Ishikawa (cell line): ENCODE measurements at regions not wholly inside any gene's neighbourhood (a gene's known extent, or its start where the extent isn't known, plus 50 kb on each side); places are given as distances from the start of the nearest gene placed in this dataset.

ENCODE experiments used
- CEBPB ChIP-seq: IDR thresholded peaks from 2 replicates; pipeline ENCODE4 v1.6.1; 2012
- CREB1 ChIP-seq: IDR thresholded peaks from 2 replicates; pipeline ENCODE4 v1.6.1; 2012; ENCODE audit warnings: low read depth
- EGR1 ChIP-seq: IDR thresholded peaks from 2 replicates; pipeline ENCODE4 v1.6.1; 2012
- EP300 ChIP-seq: IDR thresholded peaks from 2 replicates; pipeline ENCODE4 v1.6.1; 2012; ENCODE audit warnings: borderline replicate concordance
- FOXM1 ChIP-seq: IDR thresholded peaks from 2 replicates; pipeline ENCODE4 v1.6.1; 2012; ENCODE audit warnings: low read depth, borderline replicate concordance
- MAX ChIP-seq: IDR thresholded peaks from 2 replicates; pipeline ENCODE4 v1.6.1; 2012
- NFIC ChIP-seq: IDR thresholded peaks from 2 replicates; pipeline ENCODE4 v1.6.1; 2012
- RAD21 ChIP-seq: IDR thresholded peaks from 2 replicates; pipeline ENCODE4 v1.6.1; 2012; ENCODE audit warnings: low read depth
- TAF1 ChIP-seq: IDR thresholded peaks from 2 replicates; pipeline ENCODE4 v1.6.1; 2012; ENCODE audit warnings: low read depth, mild to moderate bottlenecking
- TCF12 ChIP-seq: IDR thresholded peaks from 2 replicates; pipeline ENCODE4 v1.6.1; 2012; ENCODE audit warnings: low read depth
- TEAD4 ChIP-seq: IDR thresholded peaks from 2 replicates; pipeline ENCODE4 v1.6.1; 2012
- USF1 ChIP-seq: IDR thresholded peaks from 2 replicates; pipeline ENCODE4 v1.6.1; 2012
- YY1 ChIP-seq: IDR thresholded peaks from 2 replicates; pipeline ENCODE4 v1.6.1; 2012; ENCODE audit warnings: low read depth
- ZBTB7A ChIP-seq: IDR thresholded peaks from 2 replicates; pipeline ENCODE4 v1.6.1; 2012; ENCODE audit warnings: low read depth
- TF ChIP-seq, protein P1 (sequence below): IDR thresholded peaks from 2 replicates; pipeline ENCODE4 v1.6.1; 2012; ENCODE audit warnings: low read depth, mild to moderate bottlenecking

DNA sequence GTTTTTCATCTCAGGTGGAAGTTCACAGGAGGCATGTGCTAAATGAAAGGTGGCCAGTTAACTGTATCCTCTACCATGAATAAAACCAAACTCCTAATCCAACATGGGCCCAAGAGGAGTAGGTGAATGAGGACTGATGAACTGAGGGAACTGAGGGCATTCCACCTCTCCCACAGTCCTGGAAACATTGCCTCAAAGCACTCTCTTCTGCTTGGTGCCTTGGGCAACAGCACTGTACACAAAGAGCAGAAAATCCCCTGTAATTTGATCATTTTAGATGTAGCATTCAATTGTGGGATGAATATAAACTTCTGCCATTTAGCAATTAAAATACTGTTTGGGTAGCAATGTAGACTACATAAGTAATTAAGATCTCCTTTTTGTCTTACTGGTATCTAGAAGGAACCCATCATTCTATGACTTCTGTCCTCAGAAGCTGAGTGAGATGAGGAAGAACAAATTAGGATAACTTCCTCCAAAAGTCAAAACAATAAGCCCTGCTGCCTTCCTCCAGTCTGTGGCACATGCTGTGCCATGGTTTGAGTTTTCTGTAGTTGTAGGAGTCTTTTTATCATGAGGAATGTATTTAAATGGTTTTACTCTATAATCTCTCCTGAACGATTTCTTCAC is 86.7 kb upstream of the ZEB2 start:
- TF ChIP-seq RAD21 = no peak
- no peak for TF ChIP-seq TEAD4
- TF ChIP-seq TAF1 = no peak
- TF ChIP-seq EGR1 = no peak
- TF ChIP-seq, protein P1, sequence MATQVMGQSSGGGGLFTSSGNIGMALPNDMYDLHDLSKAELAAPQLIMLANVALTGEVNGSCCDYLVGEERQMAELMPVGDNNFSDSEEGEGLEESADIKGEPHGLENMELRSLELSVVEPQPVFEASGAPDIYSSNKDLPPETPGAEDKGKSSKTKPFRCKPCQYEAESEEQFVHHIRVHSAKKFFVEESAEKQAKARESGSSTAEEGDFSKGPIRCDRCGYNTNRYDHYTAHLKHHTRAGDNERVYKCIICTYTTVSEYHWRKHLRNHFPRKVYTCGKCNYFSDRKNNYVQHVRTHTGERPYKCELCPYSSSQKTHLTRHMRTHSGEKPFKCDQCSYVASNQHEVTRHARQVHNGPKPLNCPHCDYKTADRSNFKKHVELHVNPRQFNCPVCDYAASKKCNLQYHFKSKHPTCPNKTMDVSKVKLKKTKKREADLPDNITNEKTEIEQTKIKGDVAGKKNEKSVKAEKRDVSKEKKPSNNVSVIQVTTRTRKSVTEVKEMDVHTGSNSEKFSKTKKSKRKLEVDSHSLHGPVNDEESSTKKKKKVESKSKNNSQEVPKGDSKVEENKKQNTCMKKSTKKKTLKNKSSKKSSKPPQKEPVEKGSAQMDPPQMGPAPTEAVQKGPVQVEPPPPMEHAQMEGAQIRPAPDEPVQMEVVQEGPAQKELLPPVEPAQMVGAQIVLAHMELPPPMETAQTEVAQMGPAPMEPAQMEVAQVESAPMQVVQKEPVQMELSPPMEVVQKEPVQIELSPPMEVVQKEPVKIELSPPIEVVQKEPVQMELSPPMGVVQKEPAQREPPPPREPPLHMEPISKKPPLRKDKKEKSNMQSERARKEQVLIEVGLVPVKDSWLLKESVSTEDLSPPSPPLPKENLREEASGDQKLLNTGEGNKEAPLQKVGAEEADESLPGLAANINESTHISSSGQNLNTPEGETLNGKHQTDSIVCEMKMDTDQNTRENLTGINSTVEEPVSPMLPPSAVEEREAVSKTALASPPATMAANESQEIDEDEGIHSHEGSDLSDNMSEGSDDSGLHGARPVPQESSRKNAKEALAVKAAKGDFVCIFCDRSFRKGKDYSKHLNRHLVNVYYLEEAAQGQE = no peak
- no peak for TF ChIP-seq ZBTB7A
- TF ChIP-seq YY1 = no peak
- no peak for TF ChIP-seq FOXM1
- TF ChIP-seq MAX = no peak
- TF ChIP-seq NFIC = no peak
- TF ChIP-seq USF1 = no peak
- TF ChIP-seq CEBPB = no peak
- no peak for TF ChIP-seq TCF12
- no peak for TF ChIP-seq CREB1
- TF ChIP-seq EP300 = no peak

GRCh38 chr2:144605231-144605840 is 85.4 kb upstream of the ZEB2 start:
- TF ChIP-seq TCF12 = no peak
- no peak for TF ChIP-seq ZBTB7A
- no peak for TF ChIP-seq USF1
- no peak for TF ChIP-seq NFIC
- TF ChIP-seq CREB1 = no peak
- TF ChIP-seq EP300 = no peak
- TF ChIP-seq, protein P1 = no peak
- TF ChIP-seq MAX = no peak
- no peak for TF ChIP-seq TAF1
- TF ChIP-seq TEAD4 = no peak
- no peak for TF ChIP-seq FOXM1
- no peak for TF ChIP-seq YY1
- no peak for TF ChIP-seq RAD21
- TF ChIP-seq EGR1 = no peak
- TF ChIP-seq CEBPB = no peak

GRCh38 chr2:144603334-144603733 is 83.4 kb upstream of the ZEB2 start:
- no peak for TF ChIP-seq NFIC
- TF ChIP-seq, protein P1 = no peak
- no peak for TF ChIP-seq TEAD4
- no peak for TF ChIP-seq ZBTB7A
- no peak for TF ChIP-seq RAD21
- TF ChIP-seq USF1 = no peak
- no peak for TF ChIP-seq EGR1
- no peak for TF ChIP-seq MAX
- no peak for TF ChIP-seq TCF12
- no peak for TF ChIP-seq EP300
- TF ChIP-seq CREB1 = no peak
- no peak for TF ChIP-seq TAF1
- no peak for TF ChIP-seq YY1
- no peak for TF ChIP-seq CEBPB
- TF ChIP-seq FOXM1 = no peak

DNA sequence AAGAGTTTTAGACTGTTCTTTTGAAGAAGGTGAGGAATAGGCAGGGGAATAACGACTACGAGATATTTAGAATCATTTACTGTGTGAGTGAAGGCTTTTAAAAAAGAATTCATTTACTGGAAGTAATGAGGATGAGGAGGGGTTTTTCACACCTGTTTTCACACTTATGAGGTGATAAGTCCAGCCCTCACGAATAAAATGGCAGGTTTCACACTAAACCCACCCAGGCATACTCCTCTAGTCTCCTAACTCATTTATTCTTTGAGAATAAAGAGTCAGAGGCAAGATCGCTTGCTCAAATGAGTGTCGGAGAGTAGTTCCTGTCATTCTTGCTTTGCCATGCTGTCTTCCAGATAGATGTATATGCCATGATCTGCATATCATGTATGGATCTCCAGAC is 79.0 kb upstream of the ZEB2 start:
- no peak for TF ChIP-seq EP300
- no peak for TF ChIP-seq FOXM1
- TF ChIP-seq RAD21 = no peak
- no peak for TF ChIP-seq TEAD4
- TF ChIP-seq, protein P1 = no peak
- TF ChIP-seq TCF12 = no peak
- no peak for TF ChIP-seq CREB1
- no peak for TF ChIP-seq CEBPB
- TF ChIP-seq ZBTB7A = no peak
- no peak for TF ChIP-seq MAX
- TF ChIP-seq EGR1 = no peak
- no peak for TF ChIP-seq USF1
- no peak for TF ChIP-seq TAF1
- no peak for TF ChIP-seq NFIC
